PFSK-1 (cell line): ENCODE measurements at regions not wholly inside any gene's neighbourhood (a gene's known extent, or its start where the extent isn't known, plus 50 kb on each side); places are given as distances from the start of the nearest gene placed in this dataset.

Experiments
- FOXP2 ChIP-seq: optimal IDR thresholded peaks from 2 replicates; pipeline ENCODE3; 2011; ENCODE audit warnings: borderline replicate concordance, control low read depth, inconsistent platforms; ENCODE audit not compliant: insufficient read depth; ENCODE audit errors: extremely low read length, extremely low read depth
- POLR2AphosphoS5 ChIP-seq: IDR thresholded peaks from 2 replicates; pipeline ENCODE4 v1.6.1; 2012; ENCODE audit warnings: low read depth, mild to moderate bottlenecking, control low read depth, low read length, moderate library complexity
- REST ChIP-seq, 2 experiments: IDR thresholded peaks; 2 replicates each; pipeline versions ENCODE4 v1.6.1 to v1.8.0; 2011 to 2012; ENCODE audit warnings: low read depth in 2 of 2, low read length in 2 of 2, control low read depth in 1 of 2, inconsistent platforms in 1 of 2, mild to moderate bottlenecking in 1 of 2, moderate library complexity in 1 of 2; ENCODE audit not compliant: insufficient read depth in 1 of 2
- SIN3A ChIP-seq: IDR thresholded peaks from 2 replicates; pipeline ENCODE4 v1.6.1; 2012; ENCODE audit warnings: mild to moderate bottlenecking, low read length, moderate library complexity, borderline replicate concordance; ENCODE audit not compliant: insufficient read depth
- TAF1 ChIP-seq: IDR thresholded peaks from 2 replicates; pipeline ENCODE4 v1.6.1; 2012; ENCODE audit warnings: low read length, control low read depth, borderline replicate concordance; ENCODE audit not compliant: insufficient read depth

GRCh38 chr4:97412331-97412730, 730.9 kb downstream of the STPG2 start:
- TF ChIP-seq FOXP2 (no peak), POLR2AphosphoS5 (no peak), REST (IDR thresholded peaks at IDR 0.05; ENCODE audit: insufficient read depth in 1 of 2, low read depth in 2 of 2, low read length in 2 of 2) (no peak)

- TF ChIP-seq POLR2AphosphoS5 (no peak), REST (IDR thresholded peaks at IDR 0.05; ENCODE audit: insufficient read depth in 1 of 2, low read depth in 2 of 2, low read length in 2 of 2) (no peak), SIN3A (no peak), TAF1 (no peak), FOXP2 (no peak)
These were observed 729.1 kb downstream of the STPG2 start for GRCh38 chr4:97414161-97414560.

GRCh38 chr4:97432551-97432950, 710.7 kb downstream of the STPG2 start:
- no peak for TF ChIP-seq TAF1
- no peak for TF ChIP-seq SIN3A

GRCh38 chr4:97453186-97453585, 690.1 kb downstream of the STPG2 start:
- no peak for TF ChIP-seq SIN3A
- TF ChIP-seq REST (IDR thresholded peaks at IDR 0.05; ENCODE audit: insufficient read depth in 1 of 2, low read depth in 2 of 2, low read length in 2 of 2): no peak
- no peak for TF ChIP-seq POLR2AphosphoS5
- TF ChIP-seq TAF1: no peak
- no peak for TF ChIP-seq FOXP2

GRCh38 chr4:97457253-97457652, 686.0 kb downstream of the STPG2 start:
- TF ChIP-seq TAF1: no peak
- TF ChIP-seq POLR2AphosphoS5: no peak
- TF ChIP-seq FOXP2: no peak
- TF ChIP-seq REST (IDR thresholded peaks at IDR 0.05; ENCODE audit: insufficient read depth in 1 of 2, low read depth in 2 of 2, low read length in 2 of 2): no peak
- no peak for TF ChIP-seq SIN3A
